Mesendoderm (in vitro differentiated cells): ENCODE measurements at regions not wholly inside any gene's neighbourhood (a gene's known extent, or its start where the extent isn't known, plus 50 kb on each side); places are given as distances from the start of the nearest gene placed in this dataset.

ENCODE experiments used
- DNase-seq: peaks from one replicate; pipeline ENCODE4 v3.0.0; 2013
- H2AK5ac ChIP-seq: 2 replicates; pipeline ENCODE4 v1.6.1; 2013; ENCODE audit warnings: low read length, inconsistent platforms
- H2BK120ac ChIP-seq: 2 replicates; pipeline ENCODE4 v1.6.1; 2013; ENCODE audit warnings: low read depth, mild to moderate bottlenecking, low read length, moderate library complexity, mixed read lengths
- H2BK15ac ChIP-seq: replicated peaks from 2 replicates; pipeline ENCODE4 v1.6.1; 2013; ENCODE audit warnings: low read depth, mild to moderate bottlenecking, moderate library complexity
- H2BK5ac ChIP-seq: 2 replicates; pipeline ENCODE4 v1.6.1; 2013; ENCODE audit warnings: low read length, inconsistent platforms
- H3K18ac ChIP-seq: 2 replicates; pipeline ENCODE4 v1.6.1; 2013; ENCODE audit warnings: mild to moderate bottlenecking, low read length, mixed read lengths
- H3K23ac ChIP-seq: one replicate; pipeline ENCODE4 v1.6.1; 2013; ENCODE audit warnings: low read length
- H3K27ac ChIP-seq: 2 replicates; pipeline ENCODE4 v1.5.1; 2013; ENCODE audit warnings: low read depth, mild to moderate bottlenecking, inconsistent platforms, low read length, moderate library complexity
- H3K27me3 ChIP-seq: 2 replicates; pipeline ENCODE4 v1.6.1; 2013; ENCODE audit warnings: low read length, control low read depth, mild to moderate bottlenecking, inconsistent platforms; ENCODE audit not compliant: insufficient read depth, poor library complexity
- H3K36me3 ChIP-seq: 2 replicates; pipeline ENCODE4 v1.6.1; 2013; ENCODE audit warnings: low read length, inconsistent platforms; ENCODE audit not compliant: control insufficient read depth, insufficient read depth
- H3K4ac ChIP-seq: one replicate; pipeline ENCODE4 v1.6.1; 2013; ENCODE audit warnings: low read depth, mild to moderate bottlenecking, low read length, moderate library complexity
- H3K4me1 ChIP-seq: 2 replicates; pipeline ENCODE4 v1.6.1; 2013; ENCODE audit warnings: low read depth, low read length, inconsistent platforms; ENCODE audit not compliant: control insufficient read depth
- H3K4me2 ChIP-seq: 2 replicates; pipeline ENCODE4 v1.6.1; 2013; ENCODE audit warnings: low read length
- H3K4me3 ChIP-seq: 2 replicates; pipeline ENCODE4 v1.5.1; 2013; ENCODE audit warnings: mild to moderate bottlenecking, low read length
- H3K56ac ChIP-seq: one replicate; pipeline ENCODE4 v1.6.1; 2013; ENCODE audit warnings: low read length
- H3K79me1 ChIP-seq: 2 replicates; pipeline ENCODE4 v1.6.1; 2013; ENCODE audit warnings: low read length, inconsistent platforms
- H3K79me2 ChIP-seq: 2 replicates; pipeline ENCODE4 v1.6.1; 2013; ENCODE audit warnings: mild to moderate bottlenecking, low read length; ENCODE audit not compliant: control insufficient read depth, insufficient read depth
- H3K9ac ChIP-seq: 2 replicates; pipeline ENCODE4 v1.6.1; 2013; ENCODE audit warnings: low read length, inconsistent platforms
- H4K5ac ChIP-seq: one replicate; pipeline ENCODE4 v1.6.1; 2013; ENCODE audit warnings: low read length
- H4K8ac ChIP-seq: one replicate; pipeline ENCODE4 v1.6.1; 2013; ENCODE audit warnings: low read depth, mild to moderate bottlenecking, control low read depth, low read length, moderate library complexity
- WGBS: extraction: QIAGEN DNeasy Blood & Tissue Kit; methylation state at CpG from one replicate; pipeline ENCODE4 v1.1.7; 2013; ENCODE audit warnings: low lambda C conversion rate, missing lambda C conversion rate; ENCODE audit not compliant: insufficient coverage; ENCODE audit errors: extremely low coverage; 5-methylcytosine and 5-hydroxymethylcytosine counted together

DNA sequence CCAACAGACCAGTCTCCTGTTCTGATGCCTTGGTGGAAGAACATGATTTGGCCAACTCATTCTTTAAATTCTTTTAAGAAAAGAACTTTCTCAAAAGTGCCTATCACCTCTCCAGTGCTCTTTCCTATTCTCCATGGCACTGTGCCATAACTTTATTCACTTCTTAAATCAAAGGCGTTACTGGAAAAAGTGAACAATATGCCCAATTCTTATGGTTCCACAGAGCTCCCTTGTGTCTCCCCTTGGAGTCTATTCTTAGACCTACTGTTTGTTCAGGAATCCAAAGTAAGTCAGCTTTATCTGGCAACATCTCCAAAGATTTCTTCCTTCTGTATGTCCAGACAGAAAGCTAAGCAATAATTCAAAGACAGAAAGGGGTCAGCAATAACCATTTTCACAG lies 111.9 kb upstream of the MAGI3 start:
- Histone ChIP-seq H3K56ac (no peak overlapping the region), H2BK120ac (no peak overlapping the region), H2BK5ac (no peak overlapping the region), H3K4me3 (no peak overlapping the region), H3K4me2 (no peak overlapping the region), H3K79me2 (no peaks in the 10 kb centered on the region), H3K79me1 (no peaks in the 10 kb centered on the region), H3K4ac (no peak overlapping the region), H3K36me3 (no peaks in the 10 kb centered on the region), H3K9ac (no peak overlapping the region), H3K4me1 (peaks cover 13% of the 10 kb centered on the region), H3K27me3 (no peaks in the 10 kb centered on the region), H2BK15ac (no peak overlapping the region), H2AK5ac (no peak overlapping the region), H4K5ac (no peak overlapping the region), H3K23ac (no peak overlapping the region), H4K8ac (no peak overlapping the region), H3K27ac (no peak overlapping the region), H3K18ac (no peak overlapping the region)
- DNase-seq, result no peak
- no CpG with 5 or more reads among the region's 1 CpG for WGBS

DNA sequence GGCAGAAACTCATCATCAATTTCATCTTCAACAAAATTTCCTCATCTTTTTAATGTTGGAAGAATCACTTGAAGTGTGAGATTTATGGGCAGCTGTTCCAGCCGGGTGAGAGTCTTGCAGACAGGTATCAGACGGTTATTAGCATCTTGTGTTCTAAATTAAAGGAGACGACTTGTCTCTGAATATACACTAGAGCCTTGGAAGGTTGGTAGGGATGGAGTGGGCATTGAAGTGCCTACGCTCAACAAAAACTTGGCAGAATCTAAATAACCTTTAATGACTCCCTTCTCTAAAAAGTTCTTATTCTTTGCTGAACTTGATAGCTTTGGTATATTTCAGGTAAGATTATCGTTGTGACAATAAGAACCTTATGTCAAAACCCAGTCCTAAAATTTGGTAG lies 111.5 kb upstream of the MAGI3 start:
- no peak overlapping the region for H3K23ac ChIP-seq
- whole genome bisulfite sequencing, result no CpG with 5 or more reads among the region's 5 CpGs
- no peaks in the 10 kb centered on the region for H3K27me3 ChIP-seq
- H3K9ac ChIP-seq, result no peak overlapping the region
- no peak overlapping the region for H2BK15ac ChIP-seq
- H3K27ac ChIP-seq, result no peak overlapping the region
- H3K79me2 ChIP-seq, result no peaks in the 10 kb centered on the region
- no peak for DNase-seq
- H3K56ac ChIP-seq, result no peak overlapping the region
- no peak overlapping the region for H3K4me3 ChIP-seq
- no peak overlapping the region for H3K4me2 ChIP-seq
- H2BK120ac ChIP-seq, result no peak overlapping the region
- H4K8ac ChIP-seq, result no peak overlapping the region
- H3K18ac ChIP-seq, result no peak overlapping the region
- no peak overlapping the region for H4K5ac ChIP-seq
- H3K36me3 ChIP-seq, result no peaks in the 10 kb centered on the region
- peaks cover 13% of the 10 kb centered on the region for H3K4me1 ChIP-seq
- H3K79me1 ChIP-seq, result no peaks in the 10 kb centered on the region
- no peak overlapping the region for H2BK5ac ChIP-seq
- no peak overlapping the region for H3K4ac ChIP-seq
- H2AK5ac ChIP-seq, result no peak overlapping the region

GRCh38 chr1:113279776-113280391 lies 110.4 kb upstream of the MAGI3 start:
- H3K27me3 ChIP-seq, result no peaks in the 10 kb centered on the region
- WGBS, result no CpG with 5 or more reads among the region's 3 CpGs

GRCh38 chr1:113280581-113280980 lies 109.7 kb upstream of the MAGI3 start:
- Histone ChIP-seq H2AK5ac (no peak overlapping the region), H3K4me1 (peaks cover 10% of the 10 kb centered on the region), H3K79me2 (no peaks in the 10 kb centered on the region), H2BK120ac (no peak overlapping the region), H3K18ac (no peak overlapping the region), H3K27ac (no peak overlapping the region), H3K79me1 (no peaks in the 10 kb centered on the region), H3K4me3 (no peak overlapping the region), H3K56ac (no peak overlapping the region), H2BK5ac (no peak overlapping the region), H2BK15ac (no peak overlapping the region), H4K8ac (no peak overlapping the region), H3K4ac (no peak overlapping the region), H3K27me3 (no peaks in the 10 kb centered on the region), H3K9ac (no peak overlapping the region), H3K4me2 (no peak overlapping the region), H4K5ac (no peak overlapping the region), H3K36me3 (no peaks in the 10 kb centered on the region), H3K23ac (no peak overlapping the region)
- DNase-seq, result no peak
- WGBS, result no CpG with 5 or more reads among the region's 1 CpG

More at GRCh38 chr1:113279776-113280391, 110.4 kb upstream of the MAGI3 start:
- Histone ChIP-seq H3K27ac (no peak overlapping the region), H4K8ac (no peak overlapping the region), H3K56ac (no peak overlapping the region), H3K4me3 (no peak overlapping the region), H2BK15ac (no peak overlapping the region), H3K4ac (no peak overlapping the region), H3K9ac (no peak overlapping the region), H3K4me2 (no peak overlapping the region), H3K18ac (no peak overlapping the region), H3K4me1 (peaks cover 13% of the 10 kb centered on the region), H3K79me1 (no peaks in the 10 kb centered on the region), H2BK5ac (no peak overlapping the region), H4K5ac (no peak overlapping the region), H3K23ac (no peak overlapping the region), H2AK5ac (no peak overlapping the region), H2BK120ac (no peak overlapping the region), H3K36me3 (no peaks in the 10 kb centered on the region), H3K79me2 (no peaks in the 10 kb centered on the region)
- DNase-seq, result no peak

GRCh38 chr1:113281550-113281949 lies 108.8 kb upstream of the MAGI3 start:
- no peak overlapping the region for H3K4ac ChIP-seq
- no peak overlapping the region for H3K4me2 ChIP-seq
- H3K23ac ChIP-seq, result no peak overlapping the region
- no peak overlapping the region for H2BK15ac ChIP-seq
- H3K27me3 ChIP-seq, result no peaks in the 10 kb centered on the region
- H3K79me2 ChIP-seq, result no peaks in the 10 kb centered on the region
- H3K18ac ChIP-seq, result no peak overlapping the region
- no peak overlapping the region for H2AK5ac ChIP-seq
- H3K4me3 ChIP-seq, result no peak overlapping the region
- no peak overlapping the region for H3K56ac ChIP-seq
- no peaks in the 10 kb centered on the region for H3K36me3 ChIP-seq
- no peak overlapping the region for H3K27ac ChIP-seq
- H4K5ac ChIP-seq, result no peak overlapping the region
- H2BK120ac ChIP-seq, result no peak overlapping the region
- H3K79me1 ChIP-seq, result no peaks in the 10 kb centered on the region
- DNase-seq, result no peak
- no peak overlapping the region for H4K8ac ChIP-seq
- H2BK5ac ChIP-seq, result no peak overlapping the region
- H3K9ac ChIP-seq, result no peak overlapping the region
- H3K4me1 ChIP-seq, result peaks cover 5% of the 10 kb centered on the region
